ENCODE measurements at regions not wholly inside any gene's neighbourhood (a gene's known extent, or its start where the extent isn't known, plus 50 kb on each side); places are given as distances from the start of the nearest gene placed in this dataset.
A peak's percentile ranks its signal among the peaks of the same experiment; 100 is the strongest.
"Not testable (repeated sequence)": the region's sequence is repeated elsewhere in the genome, so short reads cannot be mapped to it uniquely, and the experiment has no call there.

GRCh38 chr9:101840694-101841188 lies 102.3 kb upstream of the GRIN3A start:
- DNase-seq, result no peak

GRCh38 chr9:101838988-101839387 lies 100.5 kb upstream of the GRIN3A start:
- DNase-seq, result not testable (repeated sequence)

- DNase-seq, result no peak
Measured at GRCh38 chr9:101836021-101836420, 97.6 kb upstream of the GRIN3A start.

GRCh38 chr9:101832486-101832885 lies 94.0 kb upstream of the GRIN3A start:
- DNase-seq, result no peak

- not testable (repeated sequence) for DNase-seq
Measured at GRCh38 chr9:101821450-101821849, 83.0 kb upstream of the GRIN3A start.

GRCh38 chr9:101820983-101821382 lies 82.5 kb upstream of the GRIN3A start:
- DNase-seq, result peak in 1 of 2 experiments; percentile 0

- no peak for DNase-seq
Measured at GRCh38 chr9:101814064-101814463, 75.6 kb upstream of the GRIN3A start.

GRCh38 chr9:101807879-101808278 lies 69.4 kb upstream of the GRIN3A start:
- not testable (repeated sequence) for DNase-seq

GRCh38 chr9:101796044-101796443 lies 57.6 kb upstream of the GRIN3A start:
- DNase-seq, result no peak

GRCh38 chr9:101795147-101795546 lies 56.7 kb upstream of the GRIN3A start:
- no peak for DNase-seq

- no peak for DNase-seq
Measured at GRCh38 chr9:101792475-101792874, 54.0 kb upstream of the GRIN3A start.

- peak in 1 of 2 experiments; percentile 65 for DNase-seq
Measured at GRCh38 chr9:101791938-101792337, 53.5 kb upstream of the GRIN3A start.

- no peak for DNase-seq
Measured at GRCh38 chr9:101791533-101791932, 53.1 kb upstream of the GRIN3A start.

Measured in NCI-H526 (cell line).